DMS153 treated with DMSO at 0.1 percent for 48 hours (cell line): ENCODE measurements at regions not wholly inside any gene's neighbourhood (a gene's known extent, or its start where the extent isn't known, plus 50 kb on each side); places are given as distances from the start of the nearest gene placed in this dataset.
"Not testable (repeated sequence)": the region's sequence is repeated elsewhere in the genome, so short reads cannot be mapped to it uniquely, and the experiment has no call there.

ENCODE experiments used
- DNase-seq: peaks from one replicate; lab custom pipeline; 2025; ENCODE audit not compliant: unreplicated experiment; lab: John Stamatoyannopoulos, UW

DNA sequence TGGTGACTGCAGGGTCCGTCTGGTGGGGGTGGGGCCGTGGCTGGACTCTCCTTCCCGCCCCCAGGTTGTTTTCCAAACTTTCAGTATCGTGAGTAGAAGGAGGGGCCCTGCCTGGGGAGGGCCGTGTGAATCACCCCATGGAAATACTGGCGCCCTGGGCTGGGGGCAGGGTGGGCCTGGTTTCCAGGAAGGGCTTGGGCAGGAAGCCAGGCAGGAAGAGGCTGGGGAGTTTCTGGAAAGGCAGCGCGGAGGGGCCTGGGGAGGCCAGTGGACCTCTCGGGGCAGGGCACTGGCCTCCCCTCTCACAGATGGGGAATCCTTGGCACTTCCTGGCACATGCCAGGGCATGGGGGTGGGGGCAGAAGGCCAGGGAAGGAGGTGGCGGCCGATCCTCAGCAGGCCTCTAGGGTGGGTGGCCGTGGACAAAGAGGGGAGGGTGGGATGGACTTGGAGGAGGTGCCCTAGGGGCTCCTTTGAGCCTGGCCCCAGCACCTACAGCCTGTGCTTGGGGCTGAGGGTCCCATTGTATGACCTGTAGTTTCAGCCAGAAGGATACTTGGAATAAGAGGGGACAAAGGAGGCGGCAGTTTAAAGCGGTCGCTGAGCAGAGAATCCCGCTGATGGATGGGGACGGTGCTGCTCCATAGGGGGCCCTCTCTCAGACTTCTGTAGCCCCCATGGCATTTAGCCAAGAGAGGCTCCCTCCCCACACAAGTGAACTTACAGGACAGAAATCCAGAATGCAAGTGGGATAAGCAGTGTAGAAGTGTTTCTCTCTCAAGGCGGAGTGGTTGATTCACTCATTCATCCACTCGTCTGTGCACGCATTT is 56.5 kb upstream of the GATA2 start:
- no peak for DNase-seq

DNA sequence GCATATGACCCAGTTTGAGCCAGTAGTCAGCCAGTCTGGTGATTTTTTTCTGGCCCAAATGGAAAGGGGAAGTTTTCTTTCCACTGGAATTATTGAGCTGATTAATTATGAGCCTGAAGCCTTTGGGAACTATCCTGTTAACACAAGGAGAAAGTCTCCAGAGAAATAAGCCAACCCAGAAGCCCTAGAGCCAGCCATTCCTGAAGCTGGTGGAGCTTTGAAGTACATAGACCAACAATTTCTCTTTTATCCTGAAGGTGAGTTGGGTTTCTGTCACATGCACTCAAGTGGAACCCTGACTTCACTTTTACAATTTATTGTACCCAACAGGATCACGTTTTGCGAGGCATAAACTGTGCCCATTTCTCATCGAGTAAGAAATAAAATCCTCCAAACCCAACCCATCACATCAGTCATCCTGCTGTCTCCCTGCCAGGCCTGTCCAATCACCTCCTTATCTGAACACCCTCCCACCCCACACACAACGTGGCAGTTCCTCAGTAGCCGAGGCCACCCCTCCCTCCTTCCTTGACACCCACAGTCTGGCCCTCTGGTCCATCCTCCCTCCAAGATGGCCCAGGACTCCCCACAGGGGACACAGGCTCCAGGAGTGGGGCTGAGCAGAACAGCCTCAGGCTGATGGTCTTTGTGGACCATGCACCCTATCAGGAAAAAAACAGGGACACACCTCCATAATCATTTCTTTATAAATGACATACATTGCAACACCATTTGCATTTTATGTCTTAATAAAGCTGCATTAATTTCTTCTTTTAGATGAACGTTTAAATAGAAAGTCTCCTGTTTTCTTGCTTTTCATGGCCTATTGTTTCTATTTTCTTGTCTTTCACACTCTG is 55.7 kb upstream of the GATA2 start:
- no peak for DNase-seq

GRCh38 chr3:128548021-128548420 is 55.0 kb upstream of the GATA2 start:
- no peak for DNase-seq

GRCh38 chr3:128547368-128547987 is 54.5 kb upstream of the GATA2 start:
- DNase-seq = no peak

GRCh38 chr3:128546646-128547045 is 53.6 kb upstream of the GATA2 start:
- no peak for DNase-seq

DNA sequence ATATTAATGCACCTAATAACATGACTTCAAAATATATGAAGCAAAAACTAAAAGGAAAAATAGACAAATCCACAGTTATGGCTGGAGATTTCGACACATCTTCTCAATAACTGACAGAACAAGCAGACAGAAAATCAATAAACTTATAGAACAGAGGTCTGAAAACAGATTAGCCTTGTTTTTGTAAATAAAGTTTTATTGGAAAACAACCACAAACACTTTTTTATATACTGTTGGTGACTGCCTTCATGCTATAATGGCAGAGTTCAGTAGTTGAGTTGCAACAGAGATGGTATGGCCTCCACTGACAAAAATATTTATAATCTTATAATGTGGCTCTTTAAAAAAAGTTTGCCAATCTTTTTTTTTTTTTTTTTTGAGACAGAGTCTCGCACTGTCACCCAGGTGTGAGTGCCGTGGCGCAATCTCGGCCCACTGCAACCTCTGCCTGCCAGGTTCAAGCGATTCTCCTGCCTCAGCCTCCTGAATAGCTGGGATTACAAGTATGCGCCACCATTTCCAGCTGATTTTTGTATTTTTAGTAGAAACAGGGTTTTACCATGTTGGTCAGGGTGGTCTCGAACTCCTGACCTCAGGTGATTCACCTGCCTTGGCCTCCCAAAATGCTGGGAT is 52.2 kb upstream of the GATA2 start:
- DNase-seq = no peak

GRCh38 chr3:128544190-128544589 is 51.2 kb upstream of the GATA2 start:
- no peak for DNase-seq

GRCh38 chr3:128543570-128544174 is 50.7 kb upstream of the GATA2 start:
- not testable (repeated sequence) for DNase-seq
